GM18505 (cell line): ENCODE measurements at regions not wholly inside any gene's neighbourhood (a gene's known extent, or its start where the extent isn't known, plus 50 kb on each side); places are given as distances from the start of the nearest gene placed in this dataset.

Experiments used
- ATAC-seq: cut with Tn5 transposase; IDR thresholded peaks from one replicate; pipeline ENCODE4 v1.9.1; 2021; ENCODE audit not compliant: unreplicated experiment
- POLR2A ChIP-seq: IDR thresholded peaks from 4 replicates; pipeline ENCODE4 v1.6.1; 2011; ENCODE audit warnings: borderline replicate concordance; ENCODE audit not compliant: insufficient read depth, insufficient read length; ENCODE audit errors: extremely low read depth

DNA sequence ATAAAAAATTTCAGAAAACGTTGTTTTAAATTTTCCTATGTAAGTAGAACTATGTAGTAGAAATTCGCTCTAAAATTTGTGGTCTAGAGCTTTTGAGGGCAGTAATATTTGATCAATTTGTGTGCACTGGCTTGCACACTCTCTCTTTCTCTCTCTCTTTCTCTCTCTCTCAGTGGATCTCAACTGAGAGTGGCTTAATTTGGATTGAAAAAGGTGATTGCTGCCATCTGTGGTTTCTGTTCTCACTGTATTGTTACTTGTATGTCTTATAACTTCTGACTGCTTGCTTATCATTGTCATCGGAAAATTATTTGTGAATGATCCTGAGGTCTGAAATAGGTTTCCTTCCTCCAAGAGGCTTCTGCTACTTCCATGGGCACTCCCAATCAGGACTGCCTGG, 368.2 kb downstream of the KCTD16 start:
- no peak for ATAC-seq
- TF ChIP-seq POLR2A = no peak
